CD4-positive, CD25-positive, alpha-beta regulatory T cell (primary cell): ENCODE measurements at regions not wholly inside any gene's neighbourhood (a gene's known extent, or its start where the extent isn't known, plus 50 kb on each side); places are given as distances from the start of the nearest gene placed in this dataset.
A peak's percentile ranks its signal among the peaks of the same experiment; 100 is the strongest.

Experiments used
- ATAC-seq, 2 donors: fragments of 150-1000 bp; cut with Tn5 transposase; one replicate each; pipeline ENCODE4 v1.10.0; 2021; ENCODE audit warnings: low read depth in 2 of 2, moderate number of reproducible peaks in 2 of 2, moderate library complexity in 1 of 2
- DNase-seq, 3 donors: peaks; one replicate each; pipeline versions ENCODE4 v3.0.0 to v3.0.0-alpha.2; 2012 to 2022; ENCODE audit warnings: mixed read lengths in 1 of 3
- H3K27ac ChIP-seq: one replicate; pipeline ENCODE4 v1.7.0; 2013; ENCODE audit warnings: mild to moderate bottlenecking, low read length; ENCODE audit not compliant: insufficient read depth, poor library complexity, severe bottlenecking
- H3K27me3 ChIP-seq: one replicate; pipeline ENCODE4 v1.7.0; 2013; ENCODE audit warnings: low read length; ENCODE audit not compliant: control insufficient read depth, insufficient read depth
- H3K36me3 ChIP-seq: one replicate; pipeline ENCODE4 v1.7.0; 2013; ENCODE audit warnings: mild to moderate bottlenecking, low read length, moderate library complexity; ENCODE audit not compliant: control insufficient read depth, insufficient read depth
- H3K4me1 ChIP-seq: 2 replicates; pipeline ENCODE4 v1.7.0; 2013; ENCODE audit warnings: mild to moderate bottlenecking, low read length; ENCODE audit not compliant: insufficient read depth, control insufficient read depth, poor library complexity, severe bottlenecking
- H3K4me3 ChIP-seq: one replicate; pipeline ENCODE4 v1.7.0; 2013; ENCODE audit warnings: low read depth, mild to moderate bottlenecking, low read length, moderate library complexity
- H3K9me3 ChIP-seq, 2 experiments: 1 replicate in 1 of 2; 2 replicates in 1 of 2; pipeline ENCODE4 v1.7.0; 2013; ENCODE audit warnings: low read length in 2 of 2, mild to moderate bottlenecking in 1 of 2, moderate library complexity in 1 of 2; ENCODE audit not compliant: control insufficient read depth in 2 of 2
- H3K27ac Mint-ChIP-seq, 3 donors: one replicate each; pipeline ENCODE4 v1.8.0; 2020 to 2022; ENCODE audit warnings: mild to moderate bottlenecking in 3 of 3, mixed read lengths in 3 of 3, moderate library complexity in 2 of 3
- H3K27me3 Mint-ChIP-seq: one replicate; pipeline ENCODE4 v1.8.0; 2022; ENCODE audit warnings: mild to moderate bottlenecking, mixed read lengths
- H3K36me3 Mint-ChIP-seq: one replicate; pipeline ENCODE4 v1.8.0; 2020; ENCODE audit warnings: mixed read lengths
- H3K4me1 Mint-ChIP-seq, 4 donors: one replicate each; pipeline ENCODE4 v1.8.0; 2020 to 2022; ENCODE audit warnings: mixed read lengths in 4 of 4, mild to moderate bottlenecking in 1 of 4
- H3K4me3 Mint-ChIP-seq, 4 donors: one replicate each; pipeline ENCODE4 v1.8.0; 2020 to 2022; ENCODE audit warnings: mild to moderate bottlenecking in 4 of 4, mixed read lengths in 4 of 4, moderate library complexity in 3 of 4
- H3K9me3 Mint-ChIP-seq, 7 donors: one replicate each; pipeline ENCODE4 v1.8.0; 2020 to 2022; ENCODE audit warnings: mixed read lengths in 7 of 7, mild to moderate bottlenecking in 3 of 7, moderate library complexity in 2 of 7

- Mint-ChIP-seq H3K36me3 (no peaks in the 10 kb centered on the region), H3K9me3 (no peaks in the 10 kb centered on the region), H3K4me1 (peaks cover 0 to 17% (median 11%) of the 10 kb centered on the region in 4 donors), H3K27me3 (no peaks in the 10 kb centered on the region), H3K27ac (peak overlapping the region in 2 of 3 donors; percentile 59 to 87), H3K4me3 (no peak overlapping the region)
- ATAC-seq (no peak), DNase-seq (no peak)
- H3K27ac ChIP-seq, result no peak overlapping the region
- peaks cover 9% of the 10 kb centered on the region for H3K4me1 ChIP-seq
- no peak overlapping the region for H3K4me3 ChIP-seq
- no peaks in the 10 kb centered on the region for H3K36me3 ChIP-seq
- H3K27me3 ChIP-seq, result no peaks in the 10 kb centered on the region
- no peaks in the 10 kb centered on the region for H3K9me3 ChIP-seq
Observed at GRCh38 chr10:110388687-110389052, 84.0 kb upstream of the SMNDC1 start.

- ATAC-seq (no peak), DNase-seq (no peak)
- Histone ChIP-seq H3K9me3 (no peaks in the 10 kb centered on the region), H3K4me3 (no peak overlapping the region), H3K27ac (no peak overlapping the region), H3K4me1 (peaks cover 9% of the 10 kb centered on the region), H3K36me3 (no peaks in the 10 kb centered on the region), H3K27me3 (no peaks in the 10 kb centered on the region)
- Mint-ChIP-seq H3K36me3 (no peaks in the 10 kb centered on the region), H3K4me3 (no peak overlapping the region), H3K27ac (peak overlapping the region in 1 of 3 donors; percentile 60), H3K27me3 (no peaks in the 10 kb centered on the region), H3K9me3 (no peaks in the 10 kb centered on the region), H3K4me1 (peaks cover 0 to 17% (median 11%) of the 10 kb centered on the region in 4 donors)
Observed at GRCh38 chr10:110389255-110389654, 84.5 kb upstream of the SMNDC1 start.

GRCh38 chr10:110391541-110391940 is 86.8 kb upstream of the SMNDC1 start:
- no peaks in the 10 kb centered on the region for H3K36me3 ChIP-seq
- Mint-ChIP-seq H3K9me3 (peaks cover 0 to 1% (median 0%) of the 10 kb centered on the region in 7 donors), H3K27ac (no peak overlapping the region), H3K4me1 (peaks cover 0 to 22% (median 11%) of the 10 kb centered on the region in 4 donors), H3K27me3 (no peaks in the 10 kb centered on the region), H3K4me3 (no peak overlapping the region), H3K36me3 (no peaks in the 10 kb centered on the region)
- no peak overlapping the region for H3K27ac ChIP-seq
- no peak overlapping the region for H3K4me3 ChIP-seq
- DNase-seq (no peak), ATAC-seq (no peak)
- no peaks in the 10 kb centered on the region for H3K9me3 ChIP-seq
- no peaks in the 10 kb centered on the region for H3K27me3 ChIP-seq
- H3K4me1 ChIP-seq, result peaks cover 13% of the 10 kb centered on the region

- Mint-ChIP-seq H3K4me1 (peaks cover 0 to 22% (median 11%) of the 10 kb centered on the region in 4 donors), H3K4me3 (no peak overlapping the region), H3K27me3 (no peaks in the 10 kb centered on the region), H3K9me3 (peaks cover 0 to 1% (median 0%) of the 10 kb centered on the region in 7 donors), H3K36me3 (no peaks in the 10 kb centered on the region), H3K27ac (peak overlapping the region in 1 of 3 donors; percentile 26)
- DNase-seq, result no peak
- no peak overlapping the region for H3K4me3 ChIP-seq
- H3K4me1 ChIP-seq, result peaks cover 13% of the 10 kb centered on the region
- H3K27ac ChIP-seq, result no peak overlapping the region
- H3K36me3 ChIP-seq, result no peaks in the 10 kb centered on the region
- ATAC-seq, result no peak
- H3K27me3 ChIP-seq, result no peaks in the 10 kb centered on the region
- H3K9me3 ChIP-seq, result no peaks in the 10 kb centered on the region
Observed at GRCh38 chr10:110392121-110392520, 87.4 kb upstream of the SMNDC1 start.

GRCh38 chr10:110392868-110393740 is 88.4 kb upstream of the SMNDC1 start:
- H3K27me3 Mint-ChIP-seq, result no peaks in the 10 kb centered on the region
- H3K36me3 Mint-ChIP-seq, result no peaks in the 10 kb centered on the region
- H3K27ac Mint-ChIP-seq, result peak overlapping the region in 2 of 3 donors; percentile 20 to 82
- H3K36me3 ChIP-seq, result no peaks in the 10 kb centered on the region
- H3K4me3 ChIP-seq, result no peak overlapping the region
- H3K4me1 Mint-ChIP-seq, result peaks cover 0 to 14% (median 7%) of the 10 kb centered on the region in 4 donors
- H3K27ac ChIP-seq, result no peak overlapping the region
- no peaks in the 10 kb centered on the region for H3K9me3 ChIP-seq
- H3K27me3 ChIP-seq, result no peaks in the 10 kb centered on the region
- no peak overlapping the region for H3K4me3 Mint-ChIP-seq
- H3K4me1 ChIP-seq, result peaks cover 7% of the 10 kb centered on the region
- DNase-seq (no peak), ATAC-seq (no peak)
- peaks cover 0 to 1% (median 0%) of the 10 kb centered on the region in 7 donors for H3K9me3 Mint-ChIP-seq

GRCh38 chr10:110393866-110394265 is 89.1 kb upstream of the SMNDC1 start:
- H3K36me3 ChIP-seq, result no peaks in the 10 kb centered on the region
- no peaks in the 10 kb centered on the region for H3K27me3 ChIP-seq
- no peak overlapping the region for H3K4me3 Mint-ChIP-seq
- peak overlapping the region in 1 of 3 donors; percentile 82 for H3K27ac Mint-ChIP-seq
- no peak overlapping the region for H3K27ac ChIP-seq
- H3K4me1 Mint-ChIP-seq, result peaks cover 0 to 7% (median under 1%) of the 10 kb centered on the region in 4 donors
- H3K9me3 Mint-ChIP-seq, result peaks cover 0 to 1% (median 0%) of the 10 kb centered on the region in 7 donors
- peaks cover 4% of the 10 kb centered on the region for H3K4me1 ChIP-seq
- no peaks in the 10 kb centered on the region for H3K36me3 Mint-ChIP-seq
- DNase-seq (no peak), ATAC-seq (no peak)
- no peaks in the 10 kb centered on the region for H3K9me3 ChIP-seq
- no peak overlapping the region for H3K4me3 ChIP-seq
- H3K27me3 Mint-ChIP-seq, result no peaks in the 10 kb centered on the region

GRCh38 chr10:110394296-110394695 is 89.6 kb upstream of the SMNDC1 start:
- Histone ChIP-seq H3K4me1 (peaks cover 4% of the 10 kb centered on the region), H3K4me3 (no peak overlapping the region), H3K36me3 (no peaks in the 10 kb centered on the region), H3K27me3 (no peaks in the 10 kb centered on the region), H3K27ac (no peak overlapping the region), H3K9me3 (no peaks in the 10 kb centered on the region)
- H3K27me3 Mint-ChIP-seq, result no peaks in the 10 kb centered on the region
- H3K36me3 Mint-ChIP-seq, result no peaks in the 10 kb centered on the region
- DNase-seq (no peak), ATAC-seq (no peak)
- no peak overlapping the region for H3K27ac Mint-ChIP-seq
- H3K4me1 Mint-ChIP-seq, result peaks cover 0 to 6% (median under 1%) of the 10 kb centered on the region in 4 donors
- H3K9me3 Mint-ChIP-seq, result peaks cover 0 to 1% (median 0%) of the 10 kb centered on the region in 7 donors
- H3K4me3 Mint-ChIP-seq, result no peak overlapping the region

- H3K36me3 ChIP-seq, result no peaks in the 10 kb centered on the region
- H3K4me3 ChIP-seq, result no peak overlapping the region
- Mint-ChIP-seq H3K36me3 (no peaks in the 10 kb centered on the region), H3K27me3 (no peaks in the 10 kb centered on the region), H3K4me1 (peaks cover 0 to 6% (median under 1%) of the 10 kb centered on the region in 4 donors), H3K9me3 (peaks cover 0 to 1% (median 0%) of the 10 kb centered on the region in 7 donors), H3K4me3 (no peak overlapping the region), H3K27ac (no peak overlapping the region)
- H3K27me3 ChIP-seq, result no peaks in the 10 kb centered on the region
- H3K9me3 ChIP-seq, result no peaks in the 10 kb centered on the region
- ATAC-seq, result no peak
- H3K4me1 ChIP-seq, result peaks cover 4% of the 10 kb centered on the region
- DNase-seq, result no peak
- H3K27ac ChIP-seq, result no peak overlapping the region
Observed at GRCh38 chr10:110394898-110395297, 90.2 kb upstream of the SMNDC1 start.
